T follicular helper cell (primary cell): ENCODE measurements at regions not wholly inside any gene's neighbourhood (a gene's known extent, or its start where the extent isn't known, plus 50 kb on each side); places are given as distances from the start of the nearest gene placed in this dataset.

ENCODE experiments used
- DNase-seq: peaks from one replicate; pipeline ENCODE4 v3.0.0-alpha.2; 2020; ENCODE audit warnings: low read depth

- no peak for DNase-seq
Measured at GRCh38 chr3:159788291-159788690, 200.3 kb upstream of the IL12A start.

GRCh38 chr3:159789017-159789416, 199.6 kb upstream of the IL12A start:
- DNase-seq = no peak

GRCh38 chr3:159789742-159790635, 198.6 kb upstream of the IL12A start:
- DNase-seq = no peak

GRCh38 chr3:159791336-159791735, 197.3 kb upstream of the IL12A start:
- DNase-seq = no peak

GRCh38 chr3:159792070-159792469, 196.6 kb upstream of the IL12A start:
- DNase-seq = no peak

- no peak for DNase-seq
Measured at GRCh38 chr3:159795042-159795441, 193.6 kb upstream of the IL12A start.

GRCh38 chr3:159795681-159796175, 192.9 kb upstream of the IL12A start:
- no peak for DNase-seq

- no peak for DNase-seq
Measured at GRCh38 chr3:159796226-159796625, 192.4 kb upstream of the IL12A start.

GRCh38 chr3:159796744-159797143, 191.9 kb upstream of the IL12A start:
- DNase-seq = no peak

- no peak for DNase-seq
Measured at GRCh38 chr3:159797771-159798170, 190.9 kb upstream of the IL12A start.

- DNase-seq = no peak
Measured at GRCh38 chr3:159798951-159799350, 189.7 kb upstream of the IL12A start.

GRCh38 chr3:159800434-159801155, 188.0 kb upstream of the IL12A start:
- no peak for DNase-seq

GRCh38 chr3:159802864-159803263, 185.8 kb upstream of the IL12A start:
- no peak for DNase-seq

- DNase-seq = no peak
Measured at GRCh38 chr3:159803459-159803858, 185.2 kb upstream of the IL12A start.

GRCh38 chr3:159804726-159805410, 183.8 kb upstream of the IL12A start:
- DNase-seq = no peak

- DNase-seq = no peak
Measured at GRCh38 chr3:159805411-159805772, 183.2 kb upstream of the IL12A start.

GRCh38 chr3:159806412-159806811, 182.2 kb upstream of the IL12A start:
- DNase-seq = no peak

GRCh38 chr3:159807137-159808040, 181.2 kb upstream of the IL12A start:
- no peak for DNase-seq

GRCh38 chr3:159813822-159814531, 174.7 kb upstream of the IL12A start:
- DNase-seq = no peak

- DNase-seq = no peak
Measured at GRCh38 chr3:159816512-159816911, 172.1 kb upstream of the IL12A start.

- DNase-seq = no peak
Measured at GRCh38 chr3:159817126-159817525, 171.5 kb upstream of the IL12A start.
